ENCODE measurements at regions not wholly inside any gene's neighbourhood (a gene's known extent, or its start where the extent isn't known, plus 50 kb on each side); places are given as distances from the start of the nearest gene placed in this dataset.

DNA sequence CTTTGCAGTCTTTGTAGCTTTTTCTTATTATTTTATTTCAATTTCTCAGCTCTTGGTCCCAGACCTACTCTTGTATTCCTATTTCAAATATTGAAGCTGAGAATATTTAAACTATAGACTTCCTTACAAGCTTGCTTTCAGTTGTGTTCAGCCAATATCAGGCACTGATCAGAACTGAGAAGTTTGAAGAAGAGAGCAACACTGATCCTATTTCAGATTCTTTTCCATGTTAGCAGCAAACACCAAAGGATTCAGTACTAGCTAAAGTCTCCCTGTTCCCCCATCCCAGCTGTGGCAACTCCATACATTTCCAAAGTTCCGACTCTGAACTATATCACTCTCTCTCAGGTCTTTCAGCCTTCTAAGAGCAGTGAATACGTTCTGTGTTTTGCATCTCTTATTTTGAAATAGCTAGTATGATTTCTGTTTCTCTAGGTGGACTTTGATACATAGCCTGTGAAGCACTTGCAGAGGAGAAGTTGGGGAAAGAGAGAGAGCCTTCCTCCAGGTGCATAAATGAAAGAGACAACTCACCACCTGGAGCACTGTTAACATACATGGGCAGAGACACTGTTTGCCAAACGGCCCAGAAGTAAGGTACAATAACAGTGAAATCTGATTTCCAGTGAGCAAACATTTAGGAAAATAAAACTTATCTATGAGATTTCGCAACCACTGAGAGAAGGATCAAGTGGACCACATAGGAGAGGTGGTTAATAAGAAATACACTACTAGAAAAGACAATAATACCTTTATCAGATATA lies 135.0 kb upstream of the ZNF804A start:
- Histone ChIP-seq H3K4me1 (ENCODE audit: control insufficient read depth in 1 of 2, extremely low read depth in 1 of 2, insufficient read depth in 2 of 2, low read length in 2 of 2) (no peaks in the 10 kb centered on the region), H3K27ac (ENCODE audit: low read length) (no peak overlapping the region), H3K4me3 (ENCODE audit: control insufficient read depth in 1 of 2, extremely low read depth in 1 of 2, low read length in 1 of 2) (no peak overlapping the region), H3K36me3 (ENCODE audit: control insufficient read depth in 2 of 2, extremely low read depth in 1 of 2, insufficient read depth in 1 of 2, low read length in 1 of 2) (no peaks in the 10 kb centered on the region), H3K27me3 (replicated peaks in 1 of 2; ENCODE audit: control insufficient read depth in 2 of 2, extremely low read depth in 1 of 2, insufficient read depth in 2 of 2, low read length in 1 of 2) (no peaks in the 10 kb centered on the region), H3K9me3 (no peaks in the 10 kb centered on the region)
- no peak for DNase-seq
- Mint-ChIP-seq H3K36me3 (no peaks in the 10 kb centered on the region), H3K27me3 (no peaks in the 10 kb centered on the region), H3K4me1 (no peaks in the 10 kb centered on the region), H3K27ac (no peak overlapping the region), H3K4me3 (no peak overlapping the region), H3K9me3 (peaks cover 9 to 16% (median 11%) of the 10 kb centered on the region in 3 donors)
- no peak for ATAC-seq (replicated peaks in 1 of 4)
- WGBS (ENCODE audit: insufficient coverage) = no CpG with 5 or more reads among the region's 4 CpGs
- ChIA-PET CTCF (no interaction called here), POLR2A (interaction anchor here in 1 of 2 donors (0.6 kb wide), 1 partner anchor 1876 kb away, joined by 3 read pairs; no protein-coding TSS in a partner anchor)

DNA sequence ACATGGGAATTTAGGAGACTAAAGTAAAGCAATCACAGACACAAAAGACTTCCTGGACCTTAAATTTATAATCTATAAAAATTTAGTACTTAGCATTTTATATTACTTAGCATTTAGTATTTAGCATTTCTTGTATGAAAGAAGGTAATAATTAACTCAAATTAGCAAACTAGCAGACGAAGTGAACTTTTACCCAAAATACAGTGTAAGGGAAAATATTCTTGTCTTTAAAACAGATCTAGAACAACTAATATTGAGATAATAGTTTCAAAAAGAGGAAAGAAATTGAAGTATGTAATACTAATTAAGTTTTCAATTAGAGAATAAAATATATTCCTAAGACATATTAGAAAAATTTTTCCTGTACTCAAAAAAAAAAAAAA lies 134.5 kb upstream of the ZNF804A start:
- CTCF ChIA-PET = interaction anchor here in 1 of 2 donors (0.7 kb wide), 1 partner anchor 274 kb away, joined by 3 read pairs; no protein-coding TSS in a partner anchor
- Mint-ChIP-seq H3K4me3 (no peak overlapping the region), H3K27me3 (no peaks in the 10 kb centered on the region), H3K27ac (no peak overlapping the region), H3K9me3 (peaks cover 9 to 16% (median 11%) of the 10 kb centered on the region in 3 donors), H3K36me3 (no peaks in the 10 kb centered on the region), H3K4me1 (no peaks in the 10 kb centered on the region)
- no peaks in the 10 kb centered on the region for H3K27me3 ChIP-seq (replicated peaks in 1 of 2; ENCODE audit: control insufficient read depth in 2 of 2, extremely low read depth in 1 of 2, insufficient read depth in 2 of 2, low read length in 1 of 2)
- WGBS (ENCODE audit: insufficient coverage) = no CpG with 5 or more reads among the region's 1 CpG
- ATAC-seq (replicated peaks in 1 of 4) (no peak), DNase-seq (no peak)
- H3K36me3 ChIP-seq (ENCODE audit: control insufficient read depth in 2 of 2, extremely low read depth in 1 of 2, insufficient read depth in 1 of 2, low read length in 1 of 2) = no peaks in the 10 kb centered on the region
- POLR2A ChIA-PET = no interaction called here
- H3K9me3 ChIP-seq = no peaks in the 10 kb centered on the region
- H3K4me3 ChIP-seq (ENCODE audit: control insufficient read depth in 1 of 2, extremely low read depth in 1 of 2, low read length in 1 of 2) = no peak overlapping the region
- no peak overlapping the region for H3K27ac ChIP-seq (ENCODE audit: low read length)
- H3K4me1 ChIP-seq (ENCODE audit: control insufficient read depth in 1 of 2, extremely low read depth in 1 of 2, insufficient read depth in 2 of 2, low read length in 2 of 2) = no peaks in the 10 kb centered on the region

DNA sequence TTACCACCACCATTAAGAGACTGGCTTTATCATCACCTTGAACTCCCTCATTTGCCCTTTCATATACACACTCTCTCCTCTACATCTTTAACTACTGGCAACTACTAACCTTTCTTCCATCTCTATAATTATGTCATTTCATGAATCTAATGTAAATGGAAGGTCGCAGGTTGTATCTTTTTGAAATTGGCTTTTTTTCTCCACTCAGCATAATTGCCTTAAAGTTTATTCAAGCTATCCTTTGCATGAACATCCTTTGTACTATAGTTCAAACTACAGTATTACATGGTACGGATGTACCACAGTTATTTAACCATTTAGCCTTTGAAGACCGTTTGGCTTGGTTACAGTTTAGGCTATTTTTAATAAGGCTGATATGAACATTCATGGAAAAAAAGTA lies 129.5 kb upstream of the ZNF804A start:
- Histone ChIP-seq H3K36me3 (ENCODE audit: control insufficient read depth in 2 of 2, extremely low read depth in 1 of 2, insufficient read depth in 1 of 2, low read length in 1 of 2) (no peaks in the 10 kb centered on the region), H3K27me3 (replicated peaks in 1 of 2; ENCODE audit: control insufficient read depth in 2 of 2, extremely low read depth in 1 of 2, insufficient read depth in 2 of 2, low read length in 1 of 2) (no peaks in the 10 kb centered on the region), H3K4me3 (ENCODE audit: control insufficient read depth in 1 of 2, extremely low read depth in 1 of 2, low read length in 1 of 2) (no peak overlapping the region), H3K27ac (ENCODE audit: low read length) (no peak overlapping the region), H3K9me3 (no peaks in the 10 kb centered on the region), H3K4me1 (ENCODE audit: control insufficient read depth in 1 of 2, extremely low read depth in 1 of 2, insufficient read depth in 2 of 2, low read length in 2 of 2) (no peaks in the 10 kb centered on the region)
- no peak overlapping the region for H3K4me3 Mint-ChIP-seq
- no peak for ATAC-seq (replicated peaks in 1 of 4)
- no peak overlapping the region for H3K27ac Mint-ChIP-seq
- H3K27me3 Mint-ChIP-seq = no peaks in the 10 kb centered on the region
- peaks cover 13 to 20% (median 19%) of the 10 kb centered on the region in 3 donors for H3K9me3 Mint-ChIP-seq
- ChIA-PET CTCF (no interaction called here), POLR2A (no interaction called here)
- WGBS (ENCODE audit: insufficient coverage) = no CpG with 5 or more reads among the region's 3 CpGs
- no peaks in the 10 kb centered on the region for H3K4me1 Mint-ChIP-seq
- no peak for DNase-seq
- no peaks in the 10 kb centered on the region for H3K36me3 Mint-ChIP-seq

DNA sequence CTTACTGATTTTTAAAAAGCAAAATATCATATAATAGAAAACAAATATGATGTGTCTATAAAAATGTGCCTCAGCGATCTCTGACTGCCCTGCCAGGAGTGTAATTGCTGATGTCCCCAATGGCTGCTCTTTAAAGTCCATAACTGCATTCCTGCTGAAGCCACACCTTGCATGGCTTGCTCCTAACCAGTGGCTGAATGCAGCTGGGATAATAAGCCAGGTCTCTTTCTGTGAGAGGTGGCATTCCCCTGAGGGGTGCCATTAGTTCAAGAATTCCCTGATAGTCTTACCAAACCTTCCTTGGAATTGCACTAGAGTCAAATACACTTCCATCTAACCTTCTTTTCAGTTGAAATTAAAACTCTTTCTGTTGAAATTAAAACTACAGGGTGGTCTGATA lies 125.8 kb upstream of the ZNF804A start:
- H3K4me3 ChIP-seq (ENCODE audit: control insufficient read depth in 1 of 2, extremely low read depth in 1 of 2, low read length in 1 of 2) = no peak overlapping the region
- no peak overlapping the region for H3K4me3 Mint-ChIP-seq

DNA sequence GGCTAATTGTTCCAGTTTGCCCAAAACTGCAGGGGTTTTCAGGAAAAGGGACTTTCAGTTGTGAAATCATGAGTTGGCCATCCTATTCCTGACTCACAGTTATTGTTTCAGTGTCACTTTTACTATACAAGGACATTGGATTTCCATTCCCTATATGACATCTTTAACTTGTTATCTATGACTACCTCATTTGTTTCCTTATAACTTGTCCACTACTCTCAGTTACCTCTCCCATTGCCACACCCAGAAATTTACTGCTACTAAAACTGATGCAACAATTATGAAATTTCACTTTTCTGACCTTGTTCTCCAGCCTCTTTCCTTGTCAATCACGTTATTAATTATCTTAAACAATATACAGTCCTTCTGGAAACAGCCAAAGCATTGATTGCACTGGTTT lies 116.5 kb upstream of the ZNF804A start:
- Mint-ChIP-seq H3K27ac (no peak overlapping the region), H3K27me3 (no peaks in the 10 kb centered on the region), H3K4me3 (no peak overlapping the region), H3K36me3 (no peaks in the 10 kb centered on the region), H3K4me1 (no peaks in the 10 kb centered on the region), H3K9me3 (peaks cover 0 to 13% (median 0%) of the 10 kb centered on the region in 3 donors)
- 0% methylated on average over 1 of the region's 1 CpG for WGBS (ENCODE audit: insufficient coverage)
- POLR2A ChIA-PET = no interaction called here
- Histone ChIP-seq H3K4me1 (ENCODE audit: control insufficient read depth in 1 of 2, extremely low read depth in 1 of 2, insufficient read depth in 2 of 2, low read length in 2 of 2) (no peaks in the 10 kb centered on the region), H3K27ac (ENCODE audit: low read length) (no peak overlapping the region), H3K4me3 (ENCODE audit: control insufficient read depth in 1 of 2, extremely low read depth in 1 of 2, low read length in 1 of 2) (no peak overlapping the region), H3K27me3 (replicated peaks in 1 of 2; ENCODE audit: control insufficient read depth in 2 of 2, extremely low read depth in 1 of 2, insufficient read depth in 2 of 2, low read length in 1 of 2) (no peaks in the 10 kb centered on the region), H3K9me3 (no peaks in the 10 kb centered on the region), H3K36me3 (ENCODE audit: control insufficient read depth in 2 of 2, extremely low read depth in 1 of 2, insufficient read depth in 1 of 2, low read length in 1 of 2) (no peaks in the 10 kb centered on the region)
- DNase-seq = no peak
- ATAC-seq (replicated peaks in 1 of 4) = no peak
- CTCF ChIA-PET = no interaction called here

More for the DNA sequence above, 125.8 kb upstream of the ZNF804A start:
- H3K27me3 ChIP-seq (replicated peaks in 1 of 2; ENCODE audit: control insufficient read depth in 2 of 2, extremely low read depth in 1 of 2, insufficient read depth in 2 of 2, low read length in 1 of 2) = no peaks in the 10 kb centered on the region
- POLR2A ChIA-PET = no interaction called here
- no peaks in the 10 kb centered on the region for H3K4me1 Mint-ChIP-seq
- peaks cover 4 to 9% (median 8%) of the 10 kb centered on the region in 3 donors for H3K9me3 Mint-ChIP-seq
- H3K27ac Mint-ChIP-seq = no peak overlapping the region
- H3K27ac ChIP-seq (ENCODE audit: low read length) = no peak overlapping the region
- DNase-seq (no peak), ATAC-seq (replicated peaks in 1 of 4) (no peak)
- WGBS (ENCODE audit: insufficient coverage) = no CpG with 5 or more reads among the region's 1 CpG
- no peaks in the 10 kb centered on the region for H3K9me3 ChIP-seq
- CTCF ChIA-PET = no interaction called here
- no peaks in the 10 kb centered on the region for H3K36me3 ChIP-seq (ENCODE audit: control insufficient read depth in 2 of 2, extremely low read depth in 1 of 2, insufficient read depth in 1 of 2, low read length in 1 of 2)
- no peaks in the 10 kb centered on the region for H3K4me1 ChIP-seq (ENCODE audit: control insufficient read depth in 1 of 2, extremely low read depth in 1 of 2, insufficient read depth in 2 of 2, low read length in 2 of 2)
- no peaks in the 10 kb centered on the region for H3K36me3 Mint-ChIP-seq
- no peaks in the 10 kb centered on the region for H3K27me3 Mint-ChIP-seq

DNA sequence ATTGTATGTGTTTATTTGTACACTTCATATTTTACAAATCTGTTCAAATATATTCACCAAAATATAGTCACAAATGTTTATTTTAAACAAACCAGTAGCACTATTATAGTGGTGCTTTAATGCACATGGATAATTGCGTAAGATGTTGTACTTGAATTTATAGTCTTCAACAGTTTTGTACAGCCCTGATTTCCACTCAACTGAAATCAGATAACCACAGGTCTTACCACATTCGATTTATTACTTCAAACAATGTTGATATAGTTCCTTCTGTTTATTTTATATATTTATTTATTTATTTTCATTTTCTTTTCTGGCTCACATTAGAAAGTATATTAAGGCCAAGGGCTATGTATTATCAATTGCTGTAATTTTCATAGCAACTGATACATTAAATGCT lies 99.4 kb upstream of the ZNF804A start:
- Mint-ChIP-seq H3K4me3 (no peak overlapping the region), H3K9me3 (peaks cover 4 to 9% (median 7%) of the 10 kb centered on the region in 3 donors), H3K27me3 (no peaks in the 10 kb centered on the region), H3K36me3 (no peaks in the 10 kb centered on the region), H3K4me1 (no peaks in the 10 kb centered on the region), H3K27ac (no peak overlapping the region)
- Histone ChIP-seq H3K9me3 (no peaks in the 10 kb centered on the region), H3K36me3 (ENCODE audit: control insufficient read depth in 2 of 2, extremely low read depth in 1 of 2, insufficient read depth in 1 of 2, low read length in 1 of 2) (no peaks in the 10 kb centered on the region), H3K4me3 (ENCODE audit: control insufficient read depth in 1 of 2, extremely low read depth in 1 of 2, low read length in 1 of 2) (no peak overlapping the region), H3K4me1 (ENCODE audit: control insufficient read depth in 1 of 2, extremely low read depth in 1 of 2, insufficient read depth in 2 of 2, low read length in 2 of 2) (no peaks in the 10 kb centered on the region), H3K27me3 (replicated peaks in 1 of 2; ENCODE audit: control insufficient read depth in 2 of 2, extremely low read depth in 1 of 2, insufficient read depth in 2 of 2, low read length in 1 of 2) (no peaks in the 10 kb centered on the region), H3K27ac (ENCODE audit: low read length) (no peak overlapping the region)
- ChIA-PET POLR2A (interaction anchor here in 1 of 2 donors (0.7 kb wide), 1 partner anchor 309 kb away, joined by 3 read pairs; no protein-coding TSS in a partner anchor), CTCF (no interaction called here)
- DNase-seq = no peak
- no CpG with 5 or more reads among the region's 2 CpGs for WGBS (ENCODE audit: insufficient coverage)
- ATAC-seq (replicated peaks in 1 of 4) = no peak

DNA sequence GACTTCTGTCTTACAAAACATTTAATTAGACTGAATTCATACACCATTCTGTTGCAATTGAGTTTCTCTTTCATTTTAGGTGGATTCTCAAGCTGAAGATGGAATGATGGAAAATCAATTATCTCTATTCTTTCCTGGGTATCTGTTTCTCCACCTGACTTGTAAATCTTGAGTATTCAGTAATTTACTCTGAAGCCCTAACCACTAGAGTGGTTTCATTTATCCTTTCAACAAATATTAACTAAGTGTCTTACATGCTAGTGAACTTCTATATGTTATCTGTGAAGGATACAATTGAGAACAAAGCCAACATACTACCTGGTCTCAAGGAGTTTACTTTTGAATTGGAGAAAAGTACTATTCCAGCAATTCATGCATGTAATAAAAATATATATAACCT lies 94.1 kb upstream of the ZNF804A start:
- Mint-ChIP-seq H3K4me3 (no peak overlapping the region), H3K27me3 (no peaks in the 10 kb centered on the region), H3K4me1 (no peaks in the 10 kb centered on the region), H3K36me3 (no peaks in the 10 kb centered on the region), H3K9me3 (peaks cover 0 to under 1% (median under 1%) of the 10 kb centered on the region in 3 donors), H3K27ac (no peak overlapping the region)
- no peaks in the 10 kb centered on the region for H3K4me1 ChIP-seq (ENCODE audit: control insufficient read depth in 1 of 2, extremely low read depth in 1 of 2, insufficient read depth in 2 of 2, low read length in 2 of 2)
- ChIA-PET CTCF (no interaction called here), POLR2A (no interaction called here)
- H3K9me3 ChIP-seq = no peaks in the 10 kb centered on the region
- H3K4me3 ChIP-seq (ENCODE audit: control insufficient read depth in 1 of 2, extremely low read depth in 1 of 2, low read length in 1 of 2) = no peak overlapping the region
- ATAC-seq (replicated peaks in 1 of 4) (no peak), DNase-seq (no peak)
- H3K36me3 ChIP-seq (ENCODE audit: control insufficient read depth in 2 of 2, extremely low read depth in 1 of 2, insufficient read depth in 1 of 2, low read length in 1 of 2) = no peaks in the 10 kb centered on the region
- no peaks in the 10 kb centered on the region for H3K27me3 ChIP-seq (replicated peaks in 1 of 2; ENCODE audit: control insufficient read depth in 2 of 2, extremely low read depth in 1 of 2, insufficient read depth in 2 of 2, low read length in 1 of 2)
- no peak overlapping the region for H3K27ac ChIP-seq (ENCODE audit: low read length)
